ENCODE measurements at regions not wholly inside any gene's neighbourhood (a gene's known extent, or its start where the extent isn't known, plus 50 kb on each side); places are given as distances from the start of the nearest gene placed in this dataset.
A peak's percentile ranks its signal among the peaks of the same experiment; 100 is the strongest.

DNA sequence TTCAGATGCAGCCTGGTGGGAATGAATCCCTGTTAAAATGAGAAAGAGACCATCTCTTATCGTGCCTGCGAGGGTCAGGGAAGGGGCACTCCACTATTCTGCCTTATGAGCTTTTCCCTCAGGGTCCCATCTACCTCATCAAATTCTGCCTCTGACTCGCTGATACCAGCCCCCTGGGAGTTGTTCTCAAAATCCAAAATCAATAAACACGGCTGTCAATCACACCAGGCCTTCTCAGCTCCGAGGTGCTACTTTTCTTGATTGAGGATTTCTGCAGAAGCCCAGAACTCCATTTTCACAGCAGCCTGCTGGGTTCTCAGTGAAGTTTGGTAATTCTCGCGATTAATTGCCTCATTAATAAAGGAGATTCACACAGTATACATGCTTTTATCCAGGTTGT lies 312.6 kb downstream of the STIM2 start:
- ChIA-PET POLR2A (no interaction called here), CTCF (no interaction called here)
- no peak for DNase-seq (ENCODE audit: extremely low spot score)
- TF ChIP-seq, protein P1, sequence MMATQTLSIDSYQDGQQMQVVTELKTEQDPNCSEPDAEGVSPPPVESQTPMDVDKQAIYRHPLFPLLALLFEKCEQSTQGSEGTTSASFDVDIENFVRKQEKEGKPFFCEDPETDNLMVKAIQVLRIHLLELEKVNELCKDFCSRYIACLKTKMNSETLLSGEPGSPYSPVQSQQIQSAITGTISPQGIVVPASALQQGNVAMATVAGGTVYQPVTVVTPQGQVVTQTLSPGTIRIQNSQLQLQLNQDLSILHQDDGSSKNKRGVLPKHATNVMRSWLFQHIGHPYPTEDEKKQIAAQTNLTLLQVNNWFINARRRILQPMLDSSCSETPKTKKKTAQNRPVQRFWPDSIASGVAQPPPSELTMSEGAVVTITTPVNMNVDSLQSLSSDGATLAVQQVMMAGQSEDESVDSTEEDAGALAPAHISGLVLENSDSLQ (IDR thresholded peaks at IDR 0.05) = peak; percentile 70
- TF ChIP-seq SP1 (IDR thresholded peaks at IDR 0.05) (no peak), L3MBTL2 (conservative IDR thresholded peaks at IDR 0.05) (no peak)

DNA sequence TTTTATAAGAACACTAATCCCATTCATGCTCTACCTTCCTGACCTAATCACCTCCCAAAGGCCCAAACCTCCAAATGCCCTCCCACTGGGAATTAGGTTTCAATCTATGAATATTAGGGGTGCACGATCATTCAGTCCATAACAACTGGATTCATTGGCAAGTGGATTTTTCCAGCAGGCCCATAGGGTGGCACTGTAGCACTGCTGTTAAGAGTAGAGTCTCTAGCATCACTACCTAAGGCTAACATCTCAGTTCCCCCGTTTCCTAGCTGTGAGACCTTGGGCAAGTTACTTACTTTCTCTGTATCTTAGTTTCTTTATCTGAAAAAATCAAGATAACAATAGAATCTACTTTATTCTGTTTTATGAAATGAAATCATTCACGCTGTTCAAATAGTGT lies 315.8 kb downstream of the STIM2 start:
- TF ChIP-seq TARDBP (IDR thresholded peaks at IDR 0.05) = no peak
- no peak for TF ChIP-seq ELF4 (IDR thresholded peaks at IDR 0.05)
- TF ChIP-seq, protein P1 (IDR thresholded peaks at IDR 0.05) = no peak
- TF ChIP-seq SP1 (IDR thresholded peaks at IDR 0.05) = no peak
- TF ChIP-seq NFRKB (IDR thresholded peaks at IDR 0.05) = no peak
- no peak for TF ChIP-seq LEF1 (IDR thresholded peaks at IDR 0.05; ENCODE audit: borderline replicate concordance)
- TF ChIP-seq ARNT (IDR thresholded peaks at IDR 0.05) = no peak
- no peak for TF ChIP-seq HDGF (IDR thresholded peaks at IDR 0.05; ENCODE audit: borderline replicate concordance)
- no peak for TF ChIP-seq BHLHE40 (IDR thresholded peaks at IDR 0.05; ENCODE audit: borderline replicate concordance)
- TF ChIP-seq FOXK2 (IDR thresholded peaks at IDR 0.05) = no peak
- no peak for TF ChIP-seq CTBP1 (IDR thresholded peaks at IDR 0.05; ENCODE audit: borderline replicate concordance)
- no peak for TF ChIP-seq FOXA1 (IDR thresholded peaks at IDR 0.05)
- no peak for TF ChIP-seq FOXM1 (IDR thresholded peaks at IDR 0.05; ENCODE audit: borderline replicate concordance)
- no peak for TF ChIP-seq SUZ12 (IDR thresholded peaks at IDR 0.05)
- no peak for TF ChIP-seq ZNF384 (IDR thresholded peaks at IDR 0.05)
- no peak for TF ChIP-seq L3MBTL2 (conservative IDR thresholded peaks at IDR 0.05)
- ChIA-PET POLR2A (no interaction called here), CTCF (interaction anchor here (0.7 to 2.5 kb wide), 3 partner anchors 115 to 143 kb away, joined by 3 to 19 read pairs (median 5); no protein-coding TSS in a partner anchor)
- peak; percentile 7 for DNase-seq (ENCODE audit: extremely low spot score)

DNA sequence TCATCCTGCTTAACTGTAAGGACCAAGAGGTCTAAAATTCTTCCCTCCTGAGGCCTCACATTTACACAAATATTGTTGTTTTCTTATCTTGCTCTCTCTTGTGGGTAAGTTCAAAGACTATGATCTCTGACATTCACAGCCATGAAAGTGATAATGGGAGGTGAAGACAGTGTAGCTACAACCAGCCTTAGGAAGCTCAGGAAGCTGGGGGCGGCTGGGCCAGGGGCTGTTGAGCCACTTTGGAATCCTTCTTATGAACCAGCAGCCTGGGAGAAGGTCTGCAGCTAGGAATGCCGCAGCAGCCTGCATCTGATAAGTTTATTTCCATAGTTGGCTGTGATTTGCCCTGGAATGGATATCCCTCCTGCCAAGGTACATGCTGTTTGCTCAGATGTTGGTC lies 316.2 kb downstream of the STIM2 start:
- ChIA-PET CTCF (interaction anchor here (0.7 to 2.5 kb wide), 3 partner anchors 115 to 143 kb away, joined by 3 to 19 read pairs (median 5); no protein-coding TSS in a partner anchor), POLR2A (no interaction called here)

DNA sequence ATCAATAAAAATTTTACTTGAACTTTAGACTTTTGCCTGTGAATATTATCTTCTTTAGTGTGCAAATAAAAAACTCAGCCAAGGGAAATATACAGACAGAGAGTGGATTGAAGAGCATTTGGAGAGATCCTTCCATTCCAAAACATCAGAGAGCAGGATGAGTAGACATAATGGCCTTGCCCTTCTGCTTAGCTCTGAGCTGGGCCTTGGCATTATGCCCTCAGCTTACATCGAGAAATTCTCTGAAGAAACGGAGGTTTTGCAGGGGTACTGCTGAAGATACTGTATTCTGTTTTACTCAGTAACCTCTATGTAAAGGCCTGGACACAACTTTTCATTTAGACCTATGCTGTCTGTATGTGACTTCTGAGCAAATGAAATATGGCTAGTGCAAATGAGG lies 317.4 kb downstream of the STIM2 start:
- DNase-seq (ENCODE audit: extremely low spot score) = no peak
- CTCF ChIA-PET = interaction anchor here (2.5 kb wide), 1 partner anchor 139 kb away, joined by 19 read pairs; no protein-coding TSS in a partner anchor
- TF ChIP-seq, protein P1 (IDR thresholded peaks at IDR 0.05) = no peak
- no peak for TF ChIP-seq L3MBTL2 (conservative IDR thresholded peaks at IDR 0.05)
- no peak for TF ChIP-seq ARNT (IDR thresholded peaks at IDR 0.05)
- no peak for TF ChIP-seq FOXA1 (IDR thresholded peaks at IDR 0.05)
- TF ChIP-seq SP1 (IDR thresholded peaks at IDR 0.05) = no peak
- TF ChIP-seq ELF4 (IDR thresholded peaks at IDR 0.05) = no peak
- TF ChIP-seq FOXM1 (IDR thresholded peaks at IDR 0.05; ENCODE audit: borderline replicate concordance) = no peak
- POLR2A ChIA-PET = no interaction called here

More for the DNA sequence above, 316.2 kb downstream of the STIM2 start:
- TF ChIP-seq CTBP1 (IDR thresholded peaks at IDR 0.05; ENCODE audit: borderline replicate concordance) (no peak), SP1 (IDR thresholded peaks at IDR 0.05) (no peak), BHLHE40 (IDR thresholded peaks at IDR 0.05; ENCODE audit: borderline replicate concordance) (no peak), HDGF (IDR thresholded peaks at IDR 0.05; ENCODE audit: borderline replicate concordance) (no peak), FOXA1 (IDR thresholded peaks at IDR 0.05) (no peak), ZNF384 (IDR thresholded peaks at IDR 0.05) (no peak), SUZ12 (IDR thresholded peaks at IDR 0.05) (no peak), NFRKB (IDR thresholded peaks at IDR 0.05) (no peak), ELF4 (IDR thresholded peaks at IDR 0.05) (no peak)
- TF ChIP-seq, protein P1 (IDR thresholded peaks at IDR 0.05) = no peak
- no peak for DNase-seq (ENCODE audit: extremely low spot score)

DNA sequence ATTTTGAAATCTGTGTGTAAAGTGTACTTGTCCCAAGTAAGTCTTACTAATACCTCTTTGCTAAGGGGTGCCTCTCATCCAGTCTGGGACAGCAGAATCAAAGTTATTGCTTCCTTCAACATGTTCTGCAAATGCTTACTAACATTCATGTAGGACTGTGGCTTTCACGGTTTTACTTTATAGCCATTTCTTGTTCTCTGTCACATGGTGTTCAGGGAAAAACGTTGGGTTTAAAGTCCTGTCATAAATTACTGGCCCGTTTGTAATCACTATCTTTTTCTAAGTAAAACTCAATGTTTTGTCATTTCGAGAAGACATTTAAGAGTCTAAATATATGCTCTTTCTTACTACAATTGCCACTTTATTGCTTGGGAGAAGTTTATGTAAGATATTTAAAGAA lies 321.1 kb downstream of the STIM2 start:
- TF ChIP-seq ZNF384 (IDR thresholded peaks at IDR 0.05) (no peak), ELF4 (IDR thresholded peaks at IDR 0.05) (no peak), L3MBTL2 (conservative IDR thresholded peaks at IDR 0.05) (no peak), ARNT (IDR thresholded peaks at IDR 0.05) (no peak), FOXA1 (IDR thresholded peaks at IDR 0.05) (no peak), FOXM1 (IDR thresholded peaks at IDR 0.05; ENCODE audit: borderline replicate concordance) (no peak), CTBP1 (IDR thresholded peaks at IDR 0.05; ENCODE audit: borderline replicate concordance) (no peak), FOXK2 (IDR thresholded peaks at IDR 0.05) (no peak), SP1 (IDR thresholded peaks at IDR 0.05) (no peak), LEF1 (IDR thresholded peaks at IDR 0.05; ENCODE audit: borderline replicate concordance) (no peak), HDGF (IDR thresholded peaks at IDR 0.05; ENCODE audit: borderline replicate concordance) (no peak), TARDBP (IDR thresholded peaks at IDR 0.05) (no peak), NFRKB (IDR thresholded peaks at IDR 0.05) (no peak), BHLHE40 (IDR thresholded peaks at IDR 0.05; ENCODE audit: borderline replicate concordance) (no peak), SUZ12 (IDR thresholded peaks at IDR 0.05) (no peak)
- TF ChIP-seq, protein P1 (IDR thresholded peaks at IDR 0.05) = no peak
- CTCF ChIA-PET = no interaction called here
- POLR2A ChIA-PET = no interaction called here
- DNase-seq (ENCODE audit: extremely low spot score) = no peak

All from HEK293T (cell line).